CD4-positive, alpha-beta T cell (primary cell): ENCODE measurements at regions not wholly inside any gene's neighbourhood (a gene's known extent, or its start where the extent isn't known, plus 50 kb on each side); places are given as distances from the start of the nearest gene placed in this dataset.

Source experiments
- ATAC-seq: fragments of 200-7000 bp; cut with Tn5 transposase; one replicate; pipeline ENCODE4 v1.10.0; 2022; ENCODE audit warnings: mild to moderate bottlenecking; ENCODE audit not compliant: poor library complexity
- CTCF ChIA-PET: fragments of 350-600 bp; sonication (Branson Sonifier 250); formaldehyde crosslinking; loops from one replicate; lab custom pipeline; 2021; ENCODE audit warnings: antibody characterized with exemption, inconsistent platforms; lab: Charles Lee
- POLR2A ChIA-PET: fragments of 350-600 bp; sonication (Branson Sonifier 250); formaldehyde crosslinking; loops from one replicate; lab custom pipeline; 2021; ENCODE audit warnings: antibody characterized with exemption, inconsistent platforms; lab: Charles Lee
- DNase-seq, 14 experiments: peaks; one replicate each; pipeline ENCODE4 v3.0.0-alpha.2; 2013 to 2020; ENCODE audit warnings: mixed read lengths in 2 of 14
- H3K27ac ChIP-seq, 2 donors: one replicate each; pipeline versions ENCODE4 v1.5.1 to v1.7.0; 2013; ENCODE audit warnings: low read length in 2 of 2, low read depth in 1 of 2, mild to moderate bottlenecking in 1 of 2
- H3K27me3 ChIP-seq, 2 experiments: 1 replicate in 1 of 2; 2 replicates in 1 of 2; pipeline versions ENCODE4 v1.6.1 to v1.7.0; 2013; ENCODE audit warnings: low read length in 2 of 2, control low read depth in 1 of 2, mild to moderate bottlenecking in 1 of 2, moderate library complexity in 1 of 2; ENCODE audit not compliant: insufficient read depth in 2 of 2, control insufficient read depth in 1 of 2
- H3K36me3 ChIP-seq: one replicate; pipeline ENCODE4 v1.6.1; 2013; ENCODE audit warnings: low read length, control low read depth; ENCODE audit not compliant: insufficient read depth
- H3K4me1 ChIP-seq: one replicate; pipeline ENCODE4 v1.6.1; 2013; ENCODE audit warnings: low read length, control low read depth; ENCODE audit not compliant: insufficient read depth
- H3K4me3 ChIP-seq: one replicate; pipeline ENCODE4 v1.5.1; 2013; ENCODE audit warnings: mild to moderate bottlenecking, low read length, moderate library complexity
- H3K9me3 ChIP-seq, 2 experiments: 1 replicate in 1 of 2; 2 replicates in 1 of 2; pipeline versions ENCODE4 v1.6.1 to v1.7.0; 2013; ENCODE audit warnings: low read length in 2 of 2, mild to moderate bottlenecking in 2 of 2, control low read depth in 1 of 2, moderate library complexity in 1 of 2; ENCODE audit not compliant: control insufficient read depth in 1 of 2, insufficient read depth in 1 of 2
- H3K27ac Mint-ChIP-seq: one replicate; pipeline ENCODE4 v1.8.0; 2020; ENCODE audit warnings: mixed read lengths
- H3K27me3 Mint-ChIP-seq: one replicate; pipeline ENCODE4 v1.8.0; 2021; ENCODE audit warnings: mixed read lengths
- H3K36me3 Mint-ChIP-seq: one replicate; pipeline ENCODE4 v1.8.0; 2021; ENCODE audit warnings: low read depth, mixed read lengths
- H3K4me1 Mint-ChIP-seq: one replicate; pipeline ENCODE4 v1.8.0; 2021; ENCODE audit warnings: low read depth, mixed read lengths
- H3K4me3 Mint-ChIP-seq: one replicate; pipeline ENCODE4 v1.8.0; 2020; ENCODE audit warnings: mild to moderate bottlenecking, mixed read lengths
- H3K9me3 Mint-ChIP-seq: one replicate; pipeline ENCODE4 v1.8.0; 2020; ENCODE audit warnings: mixed read lengths
- CTCF ChIP-seq: fragments of 200-600 bp; IDR thresholded peaks from one replicate; pipeline ENCODE4 v1.8.0; 2022; ENCODE audit warnings: antibody characterized with exemption, mild to moderate bottlenecking
- intact Hi-C, 2 experiments: fragments of 100-400 bp; cut with DNase I in 1 of 2; cut with micrococcal nuclease in 1 of 2; formaldehyde crosslinking; loops; one replicate each; pipeline versions ENCODE4 v1.15.1 to v1.9.0; 2023 to 2025; cut with DNase I, micrococcal nuclease

DNA sequence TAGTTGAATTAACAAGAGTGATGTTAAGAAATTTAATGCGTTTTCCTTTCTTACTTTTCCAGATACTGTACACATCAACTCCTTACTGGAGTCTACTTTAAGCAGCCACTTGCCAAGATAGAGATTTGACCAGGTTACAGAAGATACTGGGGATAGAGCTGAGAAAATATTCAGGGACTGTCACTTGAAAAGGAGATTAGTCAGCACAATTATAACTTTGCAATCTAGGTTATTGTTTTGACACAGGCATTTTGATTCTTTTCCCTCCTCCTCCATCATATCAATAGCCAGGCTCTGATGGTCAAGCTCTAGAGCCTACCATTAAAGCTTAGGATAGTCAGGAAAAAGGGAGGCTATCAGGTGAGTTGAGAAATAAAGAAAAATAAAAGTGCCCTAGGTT, 345.9 kb upstream of the ITGA1 start:
- no peak for TF ChIP-seq CTCF
- intact Hi-C loops: no loop called here
- no peak overlapping the region for H3K27ac ChIP-seq
- Mint-ChIP-seq H3K4me3 (no peak overlapping the region), H3K4me1 (no peaks in the 10 kb centered on the region), H3K9me3 (peaks cover 5% of the 10 kb centered on the region), H3K27me3 (no peaks in the 10 kb centered on the region), H3K36me3 (no peaks in the 10 kb centered on the region), H3K27ac (no peak overlapping the region)
- ChIA-PET CTCF (no interaction called here), POLR2A (no interaction called here)
- no peaks in the 10 kb centered on the region for H3K27me3 ChIP-seq
- H3K4me1 ChIP-seq: no peaks in the 10 kb centered on the region
- H3K4me3 ChIP-seq: no peak overlapping the region
- DNase-seq: no peak
- no peaks in the 10 kb centered on the region for H3K36me3 ChIP-seq
- H3K9me3 ChIP-seq: no peaks in the 10 kb centered on the region
- ATAC-seq: no peak

- intact Hi-C loops: no loop called here
- ChIA-PET POLR2A (no interaction called here), CTCF (no interaction called here)
- no peak for TF ChIP-seq CTCF
- Histone ChIP-seq H3K9me3 (no peaks in the 10 kb centered on the region), H3K27me3 (no peaks in the 10 kb centered on the region), H3K27ac (no peak overlapping the region), H3K36me3 (no peaks in the 10 kb centered on the region), H3K4me3 (no peak overlapping the region), H3K4me1 (no peaks in the 10 kb centered on the region)
- no peak overlapping the region for H3K27ac Mint-ChIP-seq
- no peaks in the 10 kb centered on the region for H3K4me1 Mint-ChIP-seq
- H3K27me3 Mint-ChIP-seq: no peaks in the 10 kb centered on the region
- H3K9me3 Mint-ChIP-seq: peaks cover 5% of the 10 kb centered on the region
- no peak for DNase-seq
- H3K4me3 Mint-ChIP-seq: no peak overlapping the region
- no peaks in the 10 kb centered on the region for H3K36me3 Mint-ChIP-seq
- no peak for ATAC-seq
These were observed 344.5 kb upstream of the ITGA1 start for GRCh38 chr5:52443187-52443586.

- Histone ChIP-seq H3K27me3 (no peaks in the 10 kb centered on the region), H3K4me3 (no peak overlapping the region), H3K9me3 (no peaks in the 10 kb centered on the region), H3K36me3 (no peaks in the 10 kb centered on the region), H3K4me1 (no peaks in the 10 kb centered on the region), H3K27ac (no peak overlapping the region)
- Mint-ChIP-seq H3K36me3 (no peaks in the 10 kb centered on the region), H3K27ac (no peak overlapping the region), H3K4me1 (no peaks in the 10 kb centered on the region), H3K27me3 (no peaks in the 10 kb centered on the region), H3K4me3 (no peak overlapping the region), H3K9me3 (no peaks in the 10 kb centered on the region)
- intact Hi-C loops: no loop called here
- ChIA-PET POLR2A (no interaction called here), CTCF (interaction anchor here (0.7 kb wide), 1 partner anchor 1525 kb away, joined by 3 read pairs; no protein-coding TSS in a partner anchor)
- ATAC-seq (no peak), DNase-seq (no peak)
- TF ChIP-seq CTCF: no peak
These were observed 339.6 kb upstream of the ITGA1 start for GRCh38 chr5:52448111-52448510.
